IPS-NIHi7 (cell line): ENCODE measurements at regions not wholly inside any gene's neighbourhood (a gene's known extent, or its start where the extent isn't known, plus 50 kb on each side); places are given as distances from the start of the nearest gene placed in this dataset.
"Not testable (repeated sequence)": the region's sequence is repeated elsewhere in the genome, so short reads cannot be mapped to it uniquely, and the experiment has no call there.

Experiments
- DNase-seq: peaks from one replicate; pipeline ENCODE4 v3.0.0; 2012; ENCODE audit warnings: mixed read lengths; ENCODE audit errors: extremely low spot score

DNA sequence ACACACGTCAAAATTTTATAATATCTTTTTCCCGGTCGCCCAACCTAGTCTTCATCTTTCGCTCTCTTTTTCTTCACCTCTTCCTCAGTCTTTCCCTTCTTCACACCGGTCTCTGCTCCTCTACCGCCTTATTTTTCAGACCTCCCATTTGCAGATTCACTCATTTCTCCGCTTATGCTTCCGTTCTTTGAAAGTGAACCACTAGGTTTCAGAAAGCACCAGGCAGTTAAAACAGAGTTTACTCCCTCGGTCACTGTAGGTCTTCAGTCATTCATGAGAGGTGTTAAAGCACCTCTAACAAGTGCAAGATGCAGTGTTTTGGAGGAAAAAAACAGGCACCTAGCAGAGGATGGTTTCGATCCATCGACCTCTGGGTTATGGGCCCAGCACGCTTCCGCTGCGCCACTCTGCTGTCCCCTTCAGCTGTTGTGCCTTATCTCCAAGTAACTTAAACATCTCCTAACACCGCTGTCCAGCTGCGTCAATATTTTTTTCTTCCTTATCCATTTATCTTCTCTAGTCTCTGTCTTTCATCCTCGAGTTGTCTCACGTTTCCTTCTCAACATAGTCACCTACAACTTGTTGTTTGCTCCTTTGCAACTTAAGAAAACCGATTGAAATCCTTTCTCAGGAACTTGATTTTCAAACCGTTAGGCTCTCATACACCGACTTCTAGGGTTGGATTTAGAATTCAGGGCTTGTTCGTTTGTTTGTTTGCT lies 119.7 kb upstream of the ZNF184 start:
- DNase-seq: peak; percentile 53

DNA sequence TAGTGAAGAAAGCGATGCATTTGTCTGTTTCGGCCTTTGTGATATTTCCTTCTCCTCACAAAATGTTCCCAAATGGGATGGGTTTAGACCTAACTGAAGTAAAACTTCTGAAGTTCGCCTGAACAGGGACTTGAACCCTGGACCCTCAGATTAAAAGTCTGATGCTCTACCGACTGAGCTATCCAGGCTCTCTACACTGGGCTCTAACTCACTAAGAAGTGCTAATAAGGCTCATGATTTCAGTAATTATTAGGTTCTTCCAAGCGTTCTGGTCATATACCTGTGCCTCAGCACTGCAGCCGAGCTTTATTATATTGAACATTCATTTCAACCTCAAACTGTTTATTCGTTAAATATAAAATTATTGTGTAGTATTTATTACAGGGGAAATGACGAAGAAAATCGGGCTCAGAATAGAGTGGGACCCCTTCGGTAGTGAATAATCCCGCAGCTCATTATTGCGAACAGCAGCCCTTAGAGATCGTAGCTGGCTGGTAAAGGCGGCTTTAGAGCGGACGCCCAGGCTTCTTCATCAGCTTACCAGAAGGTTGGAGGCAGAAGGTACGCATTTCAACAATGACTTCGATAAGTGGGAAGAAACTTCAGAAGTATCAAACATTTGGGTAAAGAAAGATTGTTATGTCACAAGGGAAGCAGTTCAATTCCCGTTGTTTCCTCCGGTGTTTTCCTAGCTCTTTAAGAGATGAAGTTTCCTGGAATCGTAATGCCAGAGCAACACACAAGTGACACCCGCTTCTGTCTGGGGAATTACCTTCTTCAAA lies 119.0 kb upstream of the ZNF184 start:
- DNase-seq: peak; percentile 24

DNA sequence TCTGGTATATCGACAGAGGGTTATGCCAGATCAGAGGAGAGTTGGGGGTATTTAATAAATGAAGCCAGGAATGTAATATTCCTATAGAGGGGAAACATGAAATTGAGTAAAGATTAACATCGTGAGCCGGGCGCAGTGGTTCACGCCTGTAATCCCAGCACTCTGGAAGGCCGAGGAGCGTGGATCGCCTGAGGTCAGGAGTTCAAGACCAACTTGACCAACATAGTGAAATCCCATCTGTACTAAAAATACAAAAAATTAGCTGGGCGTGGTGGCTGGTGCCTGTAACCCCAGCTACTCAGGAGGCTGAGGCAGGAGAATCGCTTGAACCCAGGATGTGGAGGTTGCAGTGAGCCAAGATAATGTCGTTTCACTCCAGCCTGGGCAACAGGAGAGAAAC lies 112.4 kb upstream of the ZNF184 start:
- not testable (repeated sequence) for DNase-seq

DNA sequence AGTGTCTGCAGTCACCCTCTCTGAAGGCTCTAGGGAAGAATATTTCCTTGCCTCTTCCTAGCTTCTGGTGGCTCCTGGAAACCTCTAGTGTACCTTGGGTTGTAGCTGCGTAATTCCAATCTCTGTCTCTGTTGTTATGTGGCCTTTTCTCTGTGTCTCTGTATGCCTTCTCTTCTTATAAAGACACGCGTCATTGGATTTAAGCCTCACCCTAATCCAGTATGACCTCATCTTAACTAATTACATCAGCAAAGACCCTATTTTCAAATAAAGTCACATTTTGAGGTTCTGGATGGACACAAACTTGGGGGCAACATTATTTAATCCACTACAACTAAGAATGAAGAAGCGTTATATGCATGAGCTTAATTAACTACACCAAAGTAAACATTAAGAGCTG lies 111.4 kb upstream of the ZNF184 start:
- DNase-seq: no peak

DNA sequence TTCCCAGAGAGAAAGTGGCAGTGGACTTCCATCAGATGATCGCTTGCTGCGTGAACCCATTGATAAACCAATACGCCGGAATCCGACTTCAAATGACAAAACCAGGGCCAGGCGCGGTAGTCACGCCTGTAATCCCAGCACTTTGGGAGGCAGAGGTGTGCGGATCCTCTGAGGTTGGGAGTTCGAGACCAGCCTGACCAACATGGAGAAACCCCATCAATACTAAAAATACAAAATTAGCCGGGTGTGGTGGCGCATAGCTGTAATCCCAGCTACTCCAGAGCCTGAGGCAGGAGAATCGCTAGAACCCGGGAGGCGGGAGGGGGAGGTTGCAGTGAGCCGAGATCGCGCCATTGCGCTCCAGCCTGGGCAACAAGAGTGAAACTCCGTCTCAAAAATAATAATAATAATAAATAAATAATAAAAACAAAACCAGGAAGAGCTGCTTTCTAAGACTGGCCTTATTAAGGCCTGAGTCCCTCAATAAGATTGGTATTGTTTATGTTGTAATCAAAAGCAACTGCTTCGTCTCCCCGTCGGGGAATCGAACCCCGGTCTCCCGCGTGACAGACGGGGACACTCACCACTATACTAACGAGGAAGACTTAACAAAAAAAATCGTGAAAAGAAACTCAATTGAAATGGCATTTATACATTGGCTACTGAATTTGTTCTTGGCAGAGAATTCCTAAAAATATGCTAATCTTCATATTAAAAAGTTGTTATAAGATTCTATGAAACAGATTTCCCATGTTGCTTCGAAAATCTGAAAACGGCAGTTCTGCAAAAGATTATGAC lies 110.2 kb upstream of the ZNF184 start:
- DNase-seq: peak; percentile 45

DNA sequence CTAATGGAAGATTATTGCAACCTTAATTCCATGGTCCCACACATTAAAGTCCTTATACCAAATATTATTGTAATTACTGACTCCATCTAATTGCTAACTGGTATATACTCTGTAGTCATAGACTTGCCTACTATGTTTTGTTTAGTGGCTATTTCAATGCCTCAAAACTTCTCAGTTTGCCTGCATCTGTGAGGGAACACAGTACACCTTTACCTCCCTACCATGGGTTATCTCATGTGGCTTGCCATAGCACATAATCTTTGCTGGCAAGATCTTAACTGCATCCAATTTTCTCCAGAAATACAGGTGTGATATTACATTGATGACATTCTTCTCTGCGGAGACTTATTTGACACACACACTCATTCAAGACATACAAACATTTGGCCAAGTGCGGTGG lies 107.1 kb upstream of the ZNF184 start:
- no peak for DNase-seq

DNA sequence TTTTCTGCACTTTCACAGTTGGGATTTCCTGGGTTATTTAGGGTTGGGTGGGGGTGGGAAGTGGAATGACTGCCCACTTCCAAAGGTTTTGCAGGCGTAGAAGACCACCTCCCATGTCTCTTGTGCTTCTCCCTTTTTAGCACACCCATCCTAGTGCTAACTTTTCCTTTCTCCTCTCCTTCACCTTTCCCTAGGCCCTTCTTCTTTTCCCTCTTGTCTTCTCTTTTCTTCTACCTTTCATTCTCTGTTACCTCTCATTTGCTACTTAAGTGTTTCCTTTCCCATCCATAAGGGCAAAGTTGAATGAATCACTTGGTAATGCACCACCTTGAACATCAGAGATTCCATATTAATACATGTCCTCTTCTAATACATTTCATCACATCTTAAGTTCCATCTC lies 105.0 kb upstream of the ZNF184 start:
- no peak for DNase-seq

DNA sequence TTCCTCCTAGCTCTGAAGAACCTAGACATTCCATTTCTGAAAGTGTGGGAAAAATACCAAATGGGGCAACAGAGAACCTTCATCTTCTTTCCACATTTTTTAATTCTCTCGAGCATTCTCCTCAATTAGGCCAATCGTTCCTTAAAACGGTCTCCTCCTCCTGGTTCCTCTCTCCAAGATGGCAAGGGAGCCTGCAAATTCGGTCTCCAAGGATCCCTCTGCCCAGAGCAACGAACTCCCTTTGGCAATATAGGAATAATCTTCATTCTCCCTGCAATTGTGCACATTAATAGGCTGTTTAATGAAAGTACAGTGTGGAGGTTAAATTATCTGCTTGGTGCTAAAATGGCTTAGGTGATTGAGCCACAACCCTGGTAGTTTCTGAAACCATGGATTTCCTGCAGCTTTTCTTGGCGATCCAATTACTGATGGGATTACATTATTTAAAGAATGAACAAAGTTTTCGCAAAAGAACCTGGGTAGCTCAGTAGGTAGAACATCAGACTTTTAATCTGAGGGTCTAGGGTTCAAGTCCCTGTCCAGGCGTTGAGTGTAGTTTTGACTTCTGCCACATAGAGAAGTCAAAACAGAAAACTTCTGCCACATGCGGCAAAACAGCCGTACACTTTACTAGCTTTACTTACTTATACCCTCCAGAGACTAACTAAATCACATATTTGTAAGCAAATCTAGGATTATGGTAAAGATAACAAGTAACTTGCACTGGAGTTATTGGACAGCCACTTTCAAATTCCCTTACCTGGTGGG lies 102.9 kb upstream of the ZNF184 start:
- peak; percentile 29 for DNase-seq

DNA sequence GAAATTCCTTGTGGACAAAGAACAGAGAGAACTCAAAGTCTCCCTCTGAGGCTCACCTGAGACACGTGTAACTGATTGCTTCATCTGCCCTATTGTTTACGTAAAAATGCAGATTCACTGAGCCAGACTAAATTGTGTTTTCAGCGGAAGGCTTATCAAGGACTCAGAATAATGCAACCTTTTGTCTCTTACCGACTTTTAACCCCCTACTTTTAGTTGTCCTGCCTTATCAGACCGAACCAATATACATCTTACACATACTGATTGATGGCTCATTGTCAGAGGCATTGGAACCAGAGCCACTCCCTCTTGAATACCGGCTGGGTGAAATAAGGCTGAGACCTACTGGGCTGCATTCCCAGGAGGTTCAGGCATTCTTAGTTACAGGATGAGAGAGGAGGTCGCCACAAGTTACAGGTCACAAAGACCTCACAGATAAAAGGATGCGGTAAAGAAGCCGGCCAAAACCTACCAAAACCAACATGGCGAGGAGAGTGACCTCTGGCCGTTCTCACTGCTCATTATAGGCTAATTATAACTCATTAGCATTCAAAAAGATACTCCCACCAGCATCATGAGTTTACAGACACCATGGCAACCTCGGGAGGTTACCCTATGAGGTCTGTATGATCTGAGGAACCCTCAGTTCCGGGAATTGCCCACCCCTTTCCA lies 95.5 kb upstream of the ZNF184 start:
- no peak for DNase-seq

DNA sequence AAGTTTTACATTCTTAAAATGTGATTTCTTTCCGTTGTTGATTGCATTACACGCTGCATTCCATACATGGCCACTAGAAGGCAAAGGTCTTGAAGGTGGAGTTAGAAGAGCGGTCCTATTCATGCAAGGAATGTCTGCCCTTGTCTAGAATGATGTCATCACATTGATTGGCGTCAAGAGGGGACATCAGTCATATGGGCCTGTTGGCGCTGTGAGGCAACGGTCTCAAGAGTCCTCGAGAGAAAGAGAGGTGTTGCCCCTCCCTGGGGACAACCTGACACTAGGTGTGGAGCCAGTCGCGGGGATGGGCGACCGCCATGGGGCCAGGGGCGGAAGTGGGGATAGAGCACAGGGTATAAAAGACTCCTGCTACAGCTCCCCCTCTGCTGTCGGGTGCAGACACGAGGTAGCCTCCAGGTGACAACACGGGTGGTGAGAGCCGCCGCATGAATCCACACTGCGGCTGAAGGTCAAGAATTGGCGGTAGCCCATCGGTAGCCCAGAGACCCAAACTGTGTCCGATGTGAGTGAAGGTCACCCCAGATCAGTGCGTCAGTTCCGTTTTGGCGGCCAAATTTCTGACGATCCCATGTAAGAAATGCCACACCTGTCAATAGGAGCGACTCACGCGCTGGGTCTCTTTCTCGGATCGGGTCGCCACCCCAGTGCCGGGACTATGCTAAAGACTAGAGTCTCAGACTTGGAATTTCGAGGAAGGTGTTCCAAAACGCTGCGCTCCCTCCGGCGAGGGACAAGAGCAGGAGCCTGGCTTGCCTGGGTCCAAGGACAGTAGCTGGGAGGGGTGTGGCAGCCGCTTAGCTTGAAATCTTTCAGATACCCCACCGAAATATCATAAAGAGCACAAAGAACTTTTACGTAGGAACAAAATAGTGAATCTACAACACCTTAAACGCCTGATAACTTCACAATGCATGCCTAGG lies 93.2 kb upstream of the ZNF184 start:
- peak; percentile 18 for DNase-seq

DNA sequence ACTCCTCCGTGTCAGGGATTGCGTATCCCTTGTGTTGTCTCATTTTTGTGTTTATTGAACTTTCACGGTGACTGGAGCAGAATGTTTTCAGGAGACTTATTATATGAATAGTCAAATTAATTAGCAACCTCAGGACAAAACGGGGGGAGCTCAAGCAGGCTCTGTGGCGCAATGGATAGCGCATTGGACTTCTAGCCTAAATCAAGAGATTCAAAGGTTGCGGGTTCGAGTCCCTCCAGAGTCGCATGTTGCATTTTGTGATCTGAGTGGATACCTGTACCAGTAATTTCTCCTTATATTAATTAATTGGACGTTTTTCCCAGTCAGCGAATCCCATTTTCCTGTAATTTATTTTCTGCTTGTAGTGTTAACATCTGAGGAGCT lies 89.1 kb upstream of the ZNF184 start:
- no peak for DNase-seq

DNA sequence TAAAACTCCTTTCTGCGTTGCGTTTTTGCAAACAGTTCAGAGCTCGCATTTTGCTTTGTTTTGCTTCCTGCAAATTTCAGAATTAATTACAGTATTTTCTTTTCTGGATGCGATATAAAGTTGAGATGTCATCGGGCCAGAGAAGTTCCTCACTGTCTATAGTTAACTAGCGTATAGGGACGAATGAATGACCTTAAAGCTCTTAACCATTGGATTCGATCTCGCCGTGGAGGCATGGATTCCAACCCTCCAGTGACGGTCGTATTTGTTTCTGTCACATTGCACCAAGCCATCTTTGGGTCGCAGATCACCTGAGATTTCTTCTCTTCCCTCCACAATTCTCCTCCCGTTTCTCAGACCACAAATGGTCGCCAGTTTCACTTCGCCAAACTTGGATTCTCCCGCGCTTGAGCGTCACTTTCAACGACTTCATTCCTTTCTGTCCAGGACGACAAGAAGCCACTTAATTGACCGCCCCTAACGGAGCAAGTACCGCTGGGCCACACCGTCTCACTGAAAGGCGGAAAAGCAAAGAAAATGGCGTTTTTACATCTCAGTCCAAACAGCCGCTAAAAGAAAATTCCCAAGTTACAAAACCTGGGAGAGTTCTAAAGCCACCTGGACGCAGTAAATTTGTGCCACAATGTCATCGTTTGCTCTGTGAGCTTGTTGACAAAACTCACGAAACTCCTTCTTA lies 85.3 kb upstream of the ZNF184 start:
- DNase-seq: no peak

DNA sequence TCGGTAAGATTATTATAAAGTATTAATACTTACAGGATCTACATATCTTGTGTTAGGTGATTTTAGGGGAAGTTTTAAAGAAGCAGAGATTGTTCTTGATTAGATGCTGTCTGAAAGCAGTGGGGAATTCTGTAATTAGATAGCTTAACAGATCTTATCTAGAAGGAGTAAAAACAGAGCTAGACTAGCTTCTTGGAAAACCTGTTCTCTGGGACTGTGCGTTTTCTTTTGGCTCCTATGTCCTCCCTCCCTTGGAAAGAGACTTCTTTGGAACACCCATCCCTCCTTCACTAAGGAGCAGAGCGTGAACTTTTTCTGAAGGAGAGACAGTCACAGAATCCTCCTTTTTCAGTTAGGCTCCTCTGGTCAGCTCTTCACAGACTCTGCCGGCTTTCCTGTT lies 83.5 kb upstream of the ZNF184 start:
- no peak for DNase-seq

DNA sequence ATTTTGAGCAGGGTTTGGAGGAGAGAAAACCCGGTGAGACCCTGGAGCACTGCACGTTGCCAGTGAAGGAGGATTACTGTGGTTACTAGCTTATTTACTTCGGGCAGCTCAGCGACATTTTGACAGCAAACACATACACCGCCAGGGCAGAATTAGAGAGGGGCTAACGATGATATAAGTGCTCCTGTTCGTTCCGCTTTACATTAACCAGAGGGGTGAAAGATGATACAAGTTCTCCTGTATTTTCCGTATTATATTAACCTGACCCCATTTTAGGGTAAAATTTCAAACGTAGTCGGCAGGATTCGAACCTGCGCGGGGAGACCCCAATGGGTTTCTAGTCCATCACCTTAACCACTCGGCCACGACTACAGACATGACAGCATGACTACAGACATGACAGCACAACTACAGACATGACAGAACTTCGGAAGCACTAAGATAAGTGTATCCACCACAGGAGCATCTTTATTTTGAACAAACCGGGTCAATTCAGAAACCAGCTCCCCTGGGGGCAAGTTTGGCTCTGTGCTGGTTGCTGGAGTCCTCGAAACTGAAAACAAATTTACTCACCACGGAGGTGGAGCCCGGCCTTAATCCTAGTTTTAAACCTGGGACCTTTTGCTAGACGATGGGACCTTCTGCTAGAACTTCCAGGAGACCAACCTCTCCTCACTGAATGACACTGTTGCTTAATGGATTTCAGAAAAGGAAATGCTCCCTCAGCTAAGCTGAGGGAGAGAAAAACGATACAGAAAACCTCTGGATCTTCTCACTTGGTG lies 80.4 kb upstream of the ZNF184 start:
- DNase-seq: peak; percentile 47

DNA sequence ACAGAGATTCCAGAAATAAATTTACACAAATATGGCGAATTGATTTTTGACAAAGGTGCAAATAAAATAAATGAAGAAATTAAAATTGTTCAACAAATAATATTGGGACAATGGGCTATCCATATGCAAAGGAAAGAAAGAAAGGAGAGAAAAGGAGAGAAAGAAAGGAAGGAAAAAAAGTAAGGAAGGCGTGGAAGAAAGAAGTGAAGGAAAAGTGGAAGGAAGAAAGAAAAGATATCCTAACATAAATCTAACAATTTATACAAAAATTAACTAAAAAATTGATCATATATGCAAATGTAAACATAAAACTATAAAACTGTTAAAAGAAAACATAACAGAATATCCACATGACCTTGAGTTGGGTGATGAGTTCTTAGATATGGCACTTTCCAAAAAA lies 78.7 kb upstream of the ZNF184 start:
- DNase-seq: no peak

DNA sequence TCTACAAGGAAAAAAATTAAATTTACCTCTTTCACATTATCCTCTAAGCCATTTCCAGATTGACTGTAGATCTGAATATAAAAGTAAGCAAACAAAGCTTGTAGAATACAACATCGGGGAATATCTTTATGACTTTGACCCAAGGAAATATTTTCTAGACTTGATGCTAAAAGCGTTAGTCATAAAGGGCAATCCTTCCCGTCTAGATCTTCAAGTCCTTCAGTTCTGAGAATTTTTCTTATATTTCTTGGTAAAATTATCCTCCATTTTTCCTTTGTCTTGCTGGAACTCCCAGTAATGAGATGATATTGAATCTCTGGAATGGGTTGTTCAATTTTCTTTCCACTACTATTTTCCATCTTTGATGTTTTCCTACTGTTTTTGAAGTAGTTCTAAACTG lies 77.8 kb upstream of the ZNF184 start:
- DNase-seq: no peak

DNA sequence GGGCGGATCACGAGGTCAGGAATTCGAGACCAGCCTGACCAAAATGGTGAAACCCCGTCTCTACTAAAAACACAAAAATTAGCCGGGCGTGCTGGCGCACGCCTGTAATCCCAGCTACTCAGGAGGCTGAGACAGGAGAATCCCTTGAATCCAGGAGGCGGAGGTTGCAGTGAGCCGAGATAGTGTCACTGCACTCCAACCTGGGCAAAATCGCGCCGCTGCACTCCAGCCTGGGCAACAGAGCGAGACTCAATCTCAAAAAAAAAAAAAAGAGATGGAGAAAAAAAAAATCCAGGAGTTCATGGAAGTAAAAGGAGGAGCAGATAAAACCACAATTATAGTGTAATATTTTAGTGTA lies 76.3 kb upstream of the ZNF184 start:
- DNase-seq: not testable (repeated sequence)

DNA sequence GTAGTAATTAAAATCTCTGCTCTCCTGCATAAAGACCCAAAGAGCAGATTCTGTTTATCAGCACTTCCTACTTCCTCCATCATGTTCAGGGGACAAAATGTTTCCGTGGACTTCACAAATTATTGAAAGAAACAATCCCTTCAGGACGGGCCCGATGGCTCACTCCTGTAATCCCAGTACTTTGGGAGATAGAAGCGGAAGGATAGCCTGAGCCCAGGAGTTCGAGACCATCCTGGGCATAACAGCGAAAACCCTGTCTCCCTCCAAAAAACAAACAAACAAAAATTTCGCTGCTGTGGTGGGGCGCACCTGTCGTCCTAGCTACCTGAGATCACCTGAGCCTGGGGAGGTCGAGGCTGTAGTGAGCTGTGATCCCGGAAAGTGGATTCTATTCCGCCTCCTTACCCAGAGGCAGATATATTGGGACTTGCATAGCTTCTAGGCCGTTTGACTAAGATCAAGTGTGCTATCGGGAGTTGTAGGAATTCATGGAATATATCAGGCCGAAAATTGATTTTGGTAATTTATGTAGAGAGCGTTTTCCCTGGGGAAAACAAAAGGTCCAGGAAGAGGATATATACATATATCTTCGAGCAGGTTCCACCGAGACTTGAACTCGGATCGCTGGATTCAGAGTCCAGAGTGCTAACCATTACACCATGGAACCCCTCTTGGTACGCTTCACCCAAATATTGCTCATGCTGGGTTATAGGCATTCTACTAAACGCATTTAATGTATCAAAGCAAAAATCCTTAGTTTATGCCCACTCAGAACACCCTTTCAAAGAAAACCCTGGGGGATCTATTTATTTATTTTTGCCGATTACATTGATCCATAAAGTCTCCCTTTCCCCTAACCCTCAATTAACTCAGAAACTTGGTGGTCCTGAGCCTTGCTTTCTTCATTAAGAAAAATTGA lies 74.5 kb upstream of the ZNF184 start:
- peak; percentile 20 for DNase-seq
